Trophoblast cell (in vitro differentiated cells and primary cell): ENCODE measurements at regions not wholly inside any gene's neighbourhood (a gene's known extent, or its start where the extent isn't known, plus 50 kb on each side); places are given as distances from the start of the nearest gene placed in this dataset.

Experiments used
- DNase-seq, 2 donors: peaks; one replicate each; pipeline ENCODE4 v3.0.0-alpha.2; 2016
- H2AFZ ChIP-seq: 2 replicates; pipeline ENCODE4 v1.6.1; 2013; ENCODE audit warnings: low read length, moderate library complexity, mild to moderate bottlenecking; ENCODE audit not compliant: insufficient read depth, poor library complexity
- H2AK5ac ChIP-seq: 2 replicates; pipeline ENCODE4 v1.6.1; 2013; ENCODE audit warnings: mild to moderate bottlenecking, low read length
- H2BK120ac ChIP-seq: 2 replicates; pipeline ENCODE4 v1.6.1; 2013; ENCODE audit warnings: low read length, mild to moderate bottlenecking, moderate library complexity; ENCODE audit not compliant: insufficient read depth, poor library complexity
- H2BK12ac ChIP-seq: 2 replicates; pipeline ENCODE4 v1.6.1; 2013; ENCODE audit warnings: mild to moderate bottlenecking, low read length, moderate library complexity
- H2BK5ac ChIP-seq: 2 replicates; pipeline ENCODE4 v1.6.1; 2013; ENCODE audit warnings: low read length, low read depth, moderate library complexity, mild to moderate bottlenecking; ENCODE audit not compliant: poor library complexity
- H3K14ac ChIP-seq: 2 replicates; pipeline ENCODE4 v1.6.1; 2013; ENCODE audit warnings: mild to moderate bottlenecking, low read length
- H3K18ac ChIP-seq: 2 replicates; pipeline ENCODE4 v1.6.1; 2013; ENCODE audit warnings: mild to moderate bottlenecking, low read length
- H3K23ac ChIP-seq: 2 replicates; pipeline ENCODE4 v1.6.1; 2013; ENCODE audit warnings: low read length
- H3K27ac ChIP-seq: 2 replicates; pipeline ENCODE4 v1.5.1; 2013; ENCODE audit warnings: low read depth, mild to moderate bottlenecking, inconsistent platforms, low read length, moderate library complexity
- H3K27me3 ChIP-seq: 2 replicates; pipeline ENCODE4 v1.6.1; 2013; ENCODE audit warnings: inconsistent platforms, mild to moderate bottlenecking, low read length, moderate library complexity; ENCODE audit not compliant: insufficient read depth
- H3K36me3 ChIP-seq, 2 experiments: 1 replicate in 1 of 2; 2 replicates in 1 of 2; pipeline ENCODE4 v1.6.1; 2013; ENCODE audit warnings: low read length in 2 of 2, mild to moderate bottlenecking in 2 of 2, moderate library complexity in 1 of 2; ENCODE audit not compliant: insufficient read depth in 2 of 2, control insufficient read depth in 1 of 2
- H3K4ac ChIP-seq: 2 replicates; pipeline ENCODE4 v1.6.1; 2013; ENCODE audit warnings: low read depth, mild to moderate bottlenecking, low read length, moderate library complexity
- H3K4me1 ChIP-seq, 2 experiments: 1 replicate in 1 of 2; 2 replicates in 1 of 2; pipeline ENCODE4 v1.6.1; 2013; ENCODE audit warnings: low read length in 2 of 2, mild to moderate bottlenecking in 2 of 2, moderate library complexity in 1 of 2; ENCODE audit not compliant: insufficient read depth in 2 of 2, control insufficient read depth in 1 of 2
- H3K4me2 ChIP-seq: 2 replicates; pipeline ENCODE4 v1.6.1; 2013; ENCODE audit warnings: inconsistent platforms, mild to moderate bottlenecking, low read length, moderate library complexity
- H3K4me3 ChIP-seq: 2 replicates; pipeline ENCODE4 v1.5.1; 2013; ENCODE audit warnings: mild to moderate bottlenecking, low read depth, low read length, inconsistent platforms
- H3K79me1 ChIP-seq: one replicate; pipeline ENCODE4 v1.6.1; 2013; ENCODE audit warnings: low read length
- H3K79me2 ChIP-seq: 2 replicates; pipeline ENCODE4 v1.6.1; 2013; ENCODE audit warnings: low read length, mild to moderate bottlenecking; ENCODE audit not compliant: control insufficient read depth, insufficient read depth, poor library complexity
- H3K9ac ChIP-seq: 2 replicates; pipeline ENCODE4 v1.6.1; 2013; ENCODE audit warnings: mild to moderate bottlenecking, low read length
- H3K9me3 ChIP-seq: 2 replicates; pipeline ENCODE4 v1.6.1; 2013; ENCODE audit warnings: low read depth, mild to moderate bottlenecking, control low read depth, inconsistent platforms, low read length; ENCODE audit not compliant: insufficient read depth
- H4K12ac ChIP-seq: 2 replicates; pipeline ENCODE4 v1.6.1; 2013; ENCODE audit warnings: low read depth, mild to moderate bottlenecking, low read length, moderate library complexity
- H4K8ac ChIP-seq: 2 replicates; pipeline ENCODE4 v1.6.1; 2013; ENCODE audit warnings: low read depth, mild to moderate bottlenecking, low read length, moderate library complexity
- H4K91ac ChIP-seq: one replicate; pipeline ENCODE4 v1.6.1; 2013; ENCODE audit warnings: low read depth, mild to moderate bottlenecking, low read length, moderate library complexity
- WGBS: extraction: QIAGEN DNeasy Blood & Tissue Kit; methylation state at CpG from one replicate; pipeline ENCODE4 v1.1.7; 2013; ENCODE audit warnings: missing lambda C conversion rate; ENCODE audit not compliant: insufficient read length, insufficient coverage; ENCODE audit errors: extremely low coverage; 5-methylcytosine and 5-hydroxymethylcytosine counted together

GRCh38 chr5:89003563-89004036, 120.6 kb upstream of the MEF2C start:
- H2BK120ac ChIP-seq: no peak overlapping the region
- H3K9me3 ChIP-seq: no peaks in the 10 kb centered on the region
- H3K79me1 ChIP-seq: no peaks in the 10 kb centered on the region
- no peak overlapping the region for H3K18ac ChIP-seq
- no peak overlapping the region for H2AFZ ChIP-seq
- no peak overlapping the region for H2AK5ac ChIP-seq
- H3K4me1 ChIP-seq: no peaks in the 10 kb centered on the region
- no peak overlapping the region for H3K23ac ChIP-seq
- no peak overlapping the region for H3K14ac ChIP-seq
- H3K27ac ChIP-seq: no peak overlapping the region
- H2BK5ac ChIP-seq: no peak overlapping the region
- no peaks in the 10 kb centered on the region for H3K27me3 ChIP-seq
- H4K12ac ChIP-seq: no peak overlapping the region
- H3K4ac ChIP-seq: no peak overlapping the region
- no peaks in the 10 kb centered on the region for H3K79me2 ChIP-seq
- H3K36me3 ChIP-seq: no peaks in the 10 kb centered on the region
- H4K8ac ChIP-seq: no peak overlapping the region
- H3K4me3 ChIP-seq: no peak overlapping the region
- H3K4me2 ChIP-seq: no peak overlapping the region
- no peak overlapping the region for H4K91ac ChIP-seq
- WGBS: no CpG with 5 or more reads among the region's 47 CpGs
- H2BK12ac ChIP-seq: no peak overlapping the region
- no peak overlapping the region for H3K9ac ChIP-seq
- no peak for DNase-seq

GRCh38 chr5:88999853-89000252, 116.9 kb upstream of the MEF2C start:
- H3K18ac ChIP-seq: no peak overlapping the region
- H3K27me3 ChIP-seq: no peaks in the 10 kb centered on the region
- H3K4ac ChIP-seq: no peak overlapping the region
- H3K27ac ChIP-seq: no peak overlapping the region
- no peaks in the 10 kb centered on the region for H3K36me3 ChIP-seq
- H3K79me2 ChIP-seq: no peaks in the 10 kb centered on the region
- H4K12ac ChIP-seq: no peak overlapping the region
- H4K91ac ChIP-seq: no peak overlapping the region
- H2AFZ ChIP-seq: no peak overlapping the region
- no peak overlapping the region for H4K8ac ChIP-seq
- no peaks in the 10 kb centered on the region for H3K79me1 ChIP-seq
- H3K9ac ChIP-seq: no peak overlapping the region
- H2AK5ac ChIP-seq: no peak overlapping the region
- no peak overlapping the region for H2BK12ac ChIP-seq
- H3K9me3 ChIP-seq: no peaks in the 10 kb centered on the region
- no peak overlapping the region for H3K14ac ChIP-seq
- no peak for DNase-seq
- H3K4me1 ChIP-seq: no peaks in the 10 kb centered on the region
- no peak overlapping the region for H3K4me2 ChIP-seq
- H2BK5ac ChIP-seq: no peak overlapping the region
- no peak overlapping the region for H3K23ac ChIP-seq
- H3K4me3 ChIP-seq: no peak overlapping the region
- no peak overlapping the region for H2BK120ac ChIP-seq

GRCh38 chr5:88997937-88998336, 115.0 kb upstream of the MEF2C start:
- H4K91ac ChIP-seq: no peak overlapping the region
- H3K4me3 ChIP-seq: no peak overlapping the region
- H3K4ac ChIP-seq: no peak overlapping the region
- no peak overlapping the region for H3K23ac ChIP-seq
- no peak overlapping the region for H4K12ac ChIP-seq
- H3K18ac ChIP-seq: no peak overlapping the region
- no peak overlapping the region for H2AK5ac ChIP-seq
- no peak overlapping the region for H2BK120ac ChIP-seq
- DNase-seq: no peak
- H3K36me3 ChIP-seq: no peaks in the 10 kb centered on the region
- WGBS: no CpG with 5 or more reads among the region's 2 CpGs
- H4K8ac ChIP-seq: no peak overlapping the region
- H3K79me1 ChIP-seq: no peaks in the 10 kb centered on the region
- H3K27ac ChIP-seq: no peak overlapping the region
- no peak overlapping the region for H3K4me2 ChIP-seq
- no peaks in the 10 kb centered on the region for H3K9me3 ChIP-seq
- no peak overlapping the region for H3K14ac ChIP-seq
- H2BK5ac ChIP-seq: no peak overlapping the region
- no peaks in the 10 kb centered on the region for H3K27me3 ChIP-seq
- H2AFZ ChIP-seq: no peak overlapping the region
- H3K9ac ChIP-seq: no peak overlapping the region
- no peak overlapping the region for H2BK12ac ChIP-seq
- H3K79me2 ChIP-seq: no peaks in the 10 kb centered on the region
- H3K4me1 ChIP-seq: no peaks in the 10 kb centered on the region

- Histone ChIP-seq H3K4ac (no peak overlapping the region), H3K36me3 (no peaks in the 10 kb centered on the region), H3K14ac (no peak overlapping the region), H3K18ac (no peak overlapping the region), H3K79me2 (no peaks in the 10 kb centered on the region), H3K4me2 (no peak overlapping the region), H2BK12ac (no peak overlapping the region), H3K4me1 (no peaks in the 10 kb centered on the region), H2BK5ac (no peak overlapping the region), H3K9ac (no peak overlapping the region), H4K12ac (no peak overlapping the region), H3K4me3 (no peak overlapping the region), H3K27me3 (no peaks in the 10 kb centered on the region), H4K91ac (no peak overlapping the region), H3K27ac (no peak overlapping the region), H2AK5ac (no peak overlapping the region), H3K23ac (no peak overlapping the region), H2BK120ac (no peak overlapping the region), H2AFZ (no peak overlapping the region), H3K9me3 (no peaks in the 10 kb centered on the region), H4K8ac (no peak overlapping the region), H3K79me1 (no peaks in the 10 kb centered on the region)
- no CpG with 5 or more reads among the region's 1 CpG for WGBS
- DNase-seq: no peak
Measured at GRCh38 chr5:88984040-88984439, 101.1 kb upstream of the MEF2C start.
